Kidney capillary endothelial cell (primary cell): ENCODE measurements at regions not wholly inside any gene's neighbourhood (a gene's known extent, or its start where the extent isn't known, plus 50 kb on each side); places are given as distances from the start of the nearest gene placed in this dataset.

Experiments used
- DNase-seq: peaks from one replicate; pipeline ENCODE4 v3.0.0-alpha.2; 2018; ENCODE audit warnings: low spot score

- no peak for DNase-seq
Observed at GRCh38 chr4:75110061-75110460, 177.1 kb downstream of the PARM1 start.

GRCh38 chr4:75107755-75108612, 175.1 kb downstream of the PARM1 start:
- no peak for DNase-seq

- no peak for DNase-seq
Observed at GRCh38 chr4:75102787-75103085, 169.8 kb downstream of the PARM1 start.

- no peak for DNase-seq
Observed at GRCh38 chr4:75101906-75102786, 169.2 kb downstream of the PARM1 start.
